GM12872 (cell line): ENCODE measurements at regions not wholly inside any gene's neighbourhood (a gene's known extent, or its start where the extent isn't known, plus 50 kb on each side); places are given as distances from the start of the nearest gene placed in this dataset.

Source experiments
- CTCF ChIP-seq: IDR thresholded peaks from 3 replicates; pipeline ENCODE4 v1.5.1; 2011; ENCODE audit warnings: low read depth, mild to moderate bottlenecking, low read length, moderate library complexity; ENCODE audit not compliant: insufficient read depth

- TF ChIP-seq CTCF: peak; percentile 60
Observed at GRCh38 chr6:112780498-112781096, 433.5 kb downstream of the RFPL4B start.

GRCh38 chr6:112781241-112781640, 434.1 kb downstream of the RFPL4B start:
- no peak for TF ChIP-seq CTCF

DNA sequence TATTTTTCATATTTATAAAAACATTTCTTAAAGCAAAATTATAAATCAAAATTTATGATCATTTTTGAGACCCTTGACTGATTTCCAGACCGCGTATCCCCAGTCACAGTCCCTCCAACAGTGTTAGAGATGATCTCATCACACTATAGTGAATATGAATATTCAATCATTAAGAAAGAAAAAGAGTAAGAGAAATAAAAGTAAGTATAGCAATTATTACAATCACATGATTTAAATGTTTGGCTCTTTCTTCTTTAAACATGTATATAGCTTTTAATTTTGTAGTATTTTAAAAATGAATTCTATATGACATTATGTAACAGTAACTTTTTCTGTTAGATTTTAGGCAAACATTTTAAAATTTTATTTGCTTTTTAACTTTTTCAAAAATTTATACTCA, 438.3 kb downstream of the RFPL4B start:
- no peak for TF ChIP-seq CTCF

GRCh38 chr6:112786801-112787200, 439.7 kb downstream of the RFPL4B start:
- TF ChIP-seq CTCF: no peak

GRCh38 chr6:112787371-112787770, 440.2 kb downstream of the RFPL4B start:
- no peak for TF ChIP-seq CTCF

DNA sequence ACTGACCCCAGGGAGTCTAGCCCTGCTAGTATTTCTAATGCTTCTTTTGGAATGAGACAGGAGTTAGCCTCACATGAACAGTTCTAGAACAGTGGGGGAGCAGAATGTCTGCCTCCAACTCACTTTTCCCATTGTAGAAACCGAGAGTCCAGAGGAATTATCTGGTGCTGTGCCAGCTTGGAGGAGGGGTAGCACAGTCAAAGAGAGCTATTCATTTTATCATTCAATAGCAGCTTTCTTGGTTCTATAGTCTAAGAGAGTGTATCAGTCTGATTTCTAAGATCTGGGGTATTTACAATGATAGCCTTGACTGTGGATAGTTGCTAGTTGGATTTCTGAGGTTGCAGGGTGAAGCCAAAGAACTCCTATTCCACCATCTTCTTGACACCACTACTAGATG, 448.2 kb downstream of the RFPL4B start:
- TF ChIP-seq CTCF: no peak

DNA sequence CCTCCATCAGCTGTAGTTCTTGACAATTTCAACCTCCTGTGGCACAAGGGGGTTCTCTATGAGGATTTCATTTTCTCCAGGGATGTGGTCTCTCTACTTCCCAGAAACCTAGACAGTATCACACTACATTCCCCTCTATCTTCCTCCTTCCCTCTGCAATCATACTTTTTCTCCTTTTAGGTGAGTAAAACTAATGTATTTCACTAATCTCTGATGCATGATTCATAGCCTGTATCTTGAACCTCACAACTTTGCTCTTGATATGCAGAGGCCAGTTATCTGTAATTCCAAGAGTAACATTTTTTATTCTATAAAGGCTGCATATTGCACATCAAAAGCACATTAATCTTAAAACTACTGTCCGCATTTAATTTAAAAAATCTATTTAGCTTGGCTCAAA, 449.6 kb downstream of the RFPL4B start:
- no peak for TF ChIP-seq CTCF
